ACC112 (cell line): ENCODE measurements at regions not wholly inside any gene's neighbourhood (a gene's known extent, or its start where the extent isn't known, plus 50 kb on each side); places are given as distances from the start of the nearest gene placed in this dataset.

Source experiments
- H2AFZ ChIP-seq: fragments of 200-600 bp; sonication (generic); one replicate; pipeline ENCODE4 v1.6.0; 2017; ENCODE audit warnings: antibody characterized with exemption, low read length; ENCODE audit not compliant: unreplicated experiment
- H3K27ac ChIP-seq: fragments of 200-600 bp; sonication (generic); 2 replicates; pipeline ENCODE4 v1.5.1; 2014; ENCODE audit warnings: low read depth, mild to moderate bottlenecking, antibody characterized with exemption, low read length, moderate library complexity
- H3K27me3 ChIP-seq: fragments of 200-600 bp; sonication (generic); 2 replicates; pipeline ENCODE4 v1.6.1; 2014; ENCODE audit warnings: mild to moderate bottlenecking, antibody characterized with exemption, low read length, moderate library complexity, mixed read lengths; ENCODE audit not compliant: insufficient read depth
- H3K36me3 ChIP-seq: fragments of 200-600 bp; sonication (generic); 2 replicates; pipeline ENCODE4 v1.6.1; 2016; ENCODE audit warnings: mild to moderate bottlenecking, antibody characterized with exemption, low read length, moderate library complexity, mixed read lengths; ENCODE audit not compliant: insufficient read depth
- H3K4me1 ChIP-seq: fragments of 200-600 bp; sonication (generic); one replicate; pipeline ENCODE4 v1.6.1; 2016; ENCODE audit warnings: low read length, mixed read lengths; ENCODE audit not compliant: insufficient read depth, unreplicated experiment, control insufficient read depth
- H3K4me3 ChIP-seq: fragments of 200-600 bp; sonication (generic); 2 replicates; pipeline ENCODE4 v1.5.1; 2014; ENCODE audit warnings: mild to moderate bottlenecking, low read depth, low read length
- H3K79me2 ChIP-seq: fragments of 200-600 bp; sonication (generic); one replicate; pipeline ENCODE4 v1.6.0; 2016; ENCODE audit warnings: low read length; ENCODE audit not compliant: control insufficient read depth, unreplicated experiment, insufficient read depth

DNA sequence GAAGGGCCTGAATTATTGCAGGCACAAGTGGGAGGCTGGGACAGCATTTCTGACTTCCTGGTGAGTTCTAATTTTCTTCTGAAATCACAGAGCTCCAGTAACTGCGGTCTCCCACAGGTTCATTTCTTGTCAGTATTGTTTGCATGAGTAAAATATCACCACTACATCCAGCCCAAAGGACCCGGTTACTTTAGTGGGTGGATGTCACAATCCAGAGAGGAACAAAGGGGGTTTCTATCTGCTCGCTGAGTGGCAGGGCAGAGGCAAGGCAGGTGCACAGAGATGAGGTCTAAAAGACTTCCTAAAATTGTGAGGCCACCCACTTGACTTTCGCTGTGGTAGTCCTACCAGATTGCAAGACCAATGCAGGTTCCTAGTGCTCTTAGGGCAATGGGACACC, 800.4 kb upstream of the ID2 start:
- H3K36me3 ChIP-seq: no peaks in the 10 kb centered on the region
- no peaks in the 10 kb centered on the region for H3K27me3 ChIP-seq
- H3K4me3 ChIP-seq: no peak overlapping the region
- H2AFZ ChIP-seq: no peak overlapping the region
- H3K4me1 ChIP-seq: peaks cover 10% of the 10 kb centered on the region
- no peaks in the 10 kb centered on the region for H3K79me2 ChIP-seq
- H3K27ac ChIP-seq: no peak overlapping the region

DNA sequence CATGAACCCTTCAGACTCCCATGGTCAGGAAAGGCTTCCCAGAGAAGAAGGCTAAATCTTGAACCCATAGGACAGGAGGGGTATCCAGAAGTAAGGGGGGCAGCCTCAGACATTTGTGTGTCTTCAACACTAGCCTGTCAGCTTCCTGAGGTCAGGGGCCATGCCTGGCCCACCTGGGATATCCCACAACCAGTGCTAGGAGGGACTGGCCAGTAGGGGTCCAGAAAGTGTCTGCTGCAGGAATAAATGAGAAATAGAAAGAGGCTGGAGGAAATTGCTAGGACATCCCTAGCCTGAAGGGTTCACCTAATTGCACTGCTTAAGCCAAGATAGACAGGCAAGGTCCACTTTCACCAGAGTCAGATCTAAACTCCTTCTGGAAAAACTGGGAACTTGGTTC, 799.6 kb upstream of the ID2 start:
- H3K4me3 ChIP-seq: no peak overlapping the region
- H3K79me2 ChIP-seq: no peaks in the 10 kb centered on the region

DNA sequence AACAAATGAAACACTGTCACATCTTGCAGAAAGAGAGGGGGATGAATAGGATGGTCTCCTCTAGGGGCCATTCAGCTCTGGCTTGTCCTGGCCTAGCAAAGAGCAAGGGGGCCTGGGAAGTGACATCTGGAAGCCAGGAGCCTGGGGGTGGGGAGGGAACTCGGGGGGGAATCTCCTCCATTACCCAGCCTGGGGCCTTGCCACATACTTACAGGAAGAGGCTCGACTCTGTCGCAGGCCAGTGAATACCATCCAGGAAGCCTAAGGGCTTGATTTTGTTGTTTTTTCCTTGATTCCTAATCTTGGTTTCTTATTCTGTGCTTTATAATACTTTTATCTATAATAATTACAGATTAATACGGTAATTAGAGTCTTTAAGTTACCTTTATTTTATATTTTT, 797.5 kb upstream of the ID2 start:
- H3K27ac ChIP-seq: no peak overlapping the region
- no peaks in the 10 kb centered on the region for H3K36me3 ChIP-seq
- H3K4me1 ChIP-seq: peaks cover 8% of the 10 kb centered on the region
- no peak overlapping the region for H3K4me3 ChIP-seq
- H3K27me3 ChIP-seq: no peaks in the 10 kb centered on the region
- H3K79me2 ChIP-seq: no peaks in the 10 kb centered on the region
- no peak overlapping the region for H2AFZ ChIP-seq

More for the DNA sequence above, 799.6 kb upstream of the ID2 start:
- Histone ChIP-seq H2AFZ (no peak overlapping the region), H3K27me3 (no peaks in the 10 kb centered on the region), H3K27ac (no peak overlapping the region), H3K36me3 (no peaks in the 10 kb centered on the region), H3K4me1 (peaks cover 14% of the 10 kb centered on the region)

DNA sequence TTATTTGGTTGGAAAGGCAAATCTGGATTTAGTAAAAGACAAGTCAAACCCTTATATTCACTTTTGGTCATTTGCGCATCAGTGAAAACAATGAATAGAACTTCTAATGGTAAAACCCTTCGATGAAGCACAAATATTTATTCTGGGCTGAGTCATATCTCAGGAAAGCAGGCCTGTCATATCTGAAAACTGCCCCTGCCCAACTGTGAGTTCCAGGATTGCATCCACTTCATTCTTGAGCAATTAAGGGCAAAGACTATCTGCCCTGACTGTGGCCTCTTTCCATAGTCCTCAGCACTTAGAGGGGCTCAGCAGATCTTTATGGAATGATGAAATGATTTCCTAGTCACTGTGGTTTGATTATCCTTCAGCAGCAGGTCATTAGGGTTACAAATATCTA, 795.2 kb upstream of the ID2 start:
- H3K79me2 ChIP-seq: no peaks in the 10 kb centered on the region
- H3K4me3 ChIP-seq: no peak overlapping the region
- H3K36me3 ChIP-seq: no peaks in the 10 kb centered on the region
- H3K4me1 ChIP-seq: peaks cover 8% of the 10 kb centered on the region
- no peak overlapping the region for H2AFZ ChIP-seq
- H3K27me3 ChIP-seq: no peaks in the 10 kb centered on the region
- no peak overlapping the region for H3K27ac ChIP-seq

DNA sequence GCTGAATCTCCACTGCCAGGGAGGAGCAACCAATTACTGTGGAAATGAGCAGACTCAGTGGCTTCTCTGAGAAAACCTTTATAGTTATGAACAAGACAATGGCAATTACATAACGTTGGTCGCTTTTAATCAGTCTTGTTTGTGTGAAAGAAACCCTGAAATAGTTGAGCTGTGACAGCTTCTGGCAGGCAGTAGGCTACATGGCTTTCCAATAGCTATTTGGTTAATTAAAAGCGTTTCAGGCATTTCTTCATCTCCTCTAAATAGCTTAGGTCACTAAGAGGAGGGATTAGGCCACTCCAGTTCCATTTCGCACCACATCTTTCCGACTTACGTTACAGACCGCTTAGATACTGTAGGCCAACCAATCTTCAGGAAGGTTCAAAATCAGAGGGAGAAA, 794.4 kb upstream of the ID2 start:
- Histone ChIP-seq H3K4me3 (no peak overlapping the region), H3K36me3 (no peaks in the 10 kb centered on the region), H2AFZ (no peak overlapping the region), H3K79me2 (no peaks in the 10 kb centered on the region), H3K27me3 (no peaks in the 10 kb centered on the region), H3K4me1 (peaks cover 8% of the 10 kb centered on the region), H3K27ac (no peak overlapping the region)

DNA sequence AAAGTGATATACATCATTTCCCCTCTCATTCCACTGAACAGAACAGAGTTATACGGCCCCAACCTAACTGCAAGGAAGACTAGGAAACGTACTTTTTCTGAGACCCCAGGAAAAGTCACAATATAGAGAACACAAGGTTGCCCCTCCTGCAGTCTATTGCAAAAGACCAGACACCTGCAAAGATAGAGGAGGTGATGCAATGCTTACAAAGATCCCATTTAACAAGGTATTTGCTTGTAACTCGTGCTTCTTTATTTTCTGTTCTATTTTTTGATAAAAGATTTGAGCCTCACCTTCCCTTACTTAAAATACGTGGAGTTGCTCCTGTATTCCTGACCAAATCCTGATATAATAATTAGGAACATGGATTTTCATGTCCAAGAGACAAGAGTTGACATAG, 793.0 kb upstream of the ID2 start:
- Histone ChIP-seq H3K36me3 (no peaks in the 10 kb centered on the region), H3K27me3 (no peaks in the 10 kb centered on the region), H3K4me3 (no peak overlapping the region), H3K4me1 (peaks cover 8% of the 10 kb centered on the region), H3K79me2 (no peaks in the 10 kb centered on the region), H2AFZ (no peak overlapping the region), H3K27ac (no peak overlapping the region)

DNA sequence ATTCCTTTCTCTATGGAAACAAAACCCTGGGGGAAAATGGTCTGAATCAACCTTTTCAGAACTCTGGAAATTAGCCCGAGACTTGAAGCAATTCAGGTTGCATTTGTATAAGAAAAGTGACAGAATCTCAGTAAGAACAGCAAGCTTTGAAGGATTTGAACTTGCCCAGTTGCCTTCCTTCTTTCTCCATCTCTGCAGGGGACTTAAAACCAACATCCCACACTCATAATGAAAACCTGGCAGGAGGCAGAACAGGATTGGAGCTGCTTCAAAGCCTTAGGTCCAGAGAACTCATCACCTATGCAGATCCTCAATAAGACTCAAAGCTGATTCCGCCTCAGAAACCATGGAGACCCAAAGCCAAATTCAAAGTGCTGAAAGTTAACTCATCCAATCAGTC, 790.5 kb upstream of the ID2 start:
- no peaks in the 10 kb centered on the region for H3K27me3 ChIP-seq
- no peak overlapping the region for H3K4me3 ChIP-seq
- H2AFZ ChIP-seq: no peak overlapping the region
- H3K27ac ChIP-seq: no peak overlapping the region
- H3K36me3 ChIP-seq: no peaks in the 10 kb centered on the region
- H3K79me2 ChIP-seq: no peaks in the 10 kb centered on the region
- H3K4me1 ChIP-seq: peaks cover 6% of the 10 kb centered on the region

DNA sequence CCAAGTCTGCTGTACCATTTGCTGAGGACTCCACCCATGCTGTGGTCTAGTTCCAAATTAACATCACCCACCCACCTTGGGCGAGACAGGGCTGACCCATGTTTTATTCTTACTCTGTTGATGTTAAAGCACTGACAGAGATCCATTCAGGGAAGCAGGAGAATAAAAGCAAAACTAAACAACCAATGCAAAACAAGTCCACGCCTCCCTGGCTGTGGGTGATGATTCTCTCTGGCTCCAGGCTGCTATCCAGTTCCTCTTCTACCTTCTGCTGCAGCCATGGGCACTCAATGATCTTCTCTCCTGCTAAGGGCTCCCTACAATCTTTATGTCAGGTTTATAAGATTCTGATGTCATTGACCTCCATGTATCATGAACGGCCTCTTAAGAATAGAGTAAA, 786.6 kb upstream of the ID2 start:
- Histone ChIP-seq H3K79me2 (no peaks in the 10 kb centered on the region), H2AFZ (no peak overlapping the region), H3K4me1 (no peaks in the 10 kb centered on the region), H3K27ac (no peak overlapping the region), H3K27me3 (no peaks in the 10 kb centered on the region), H3K4me3 (no peak overlapping the region), H3K36me3 (no peaks in the 10 kb centered on the region)

DNA sequence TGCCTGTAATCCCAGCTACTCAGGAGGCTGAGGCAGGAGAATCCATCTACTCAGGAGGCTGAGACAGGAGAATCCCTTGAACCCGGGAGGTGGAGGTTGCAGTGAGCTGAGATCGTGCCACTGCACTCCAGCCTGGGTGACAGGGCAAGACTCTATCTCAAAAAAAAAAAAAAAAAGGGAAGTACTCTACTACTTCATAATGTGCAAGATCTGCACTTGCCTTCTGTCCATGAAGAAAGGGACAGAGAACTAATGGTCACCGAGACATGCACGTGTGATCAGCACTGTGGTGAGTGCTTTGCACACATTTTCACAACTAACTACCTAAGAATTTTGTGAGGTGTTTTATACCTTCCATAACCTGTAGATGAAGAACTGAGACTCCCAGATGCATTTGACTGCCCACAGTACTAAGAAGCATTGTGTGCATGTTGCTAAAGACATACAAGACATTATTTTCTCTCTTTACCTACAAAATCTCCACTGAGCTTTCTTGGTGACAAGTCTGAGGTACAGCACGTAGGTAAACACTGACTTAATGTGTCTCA, 784.8 kb upstream of the ID2 start:
- H3K27me3 ChIP-seq: no peaks in the 10 kb centered on the region
- no peak overlapping the region for H3K4me3 ChIP-seq
- H3K27ac ChIP-seq: no peak overlapping the region
- no peaks in the 10 kb centered on the region for H3K79me2 ChIP-seq
- H3K4me1 ChIP-seq: no peaks in the 10 kb centered on the region
- no peaks in the 10 kb centered on the region for H3K36me3 ChIP-seq
- H2AFZ ChIP-seq: no peak overlapping the region

DNA sequence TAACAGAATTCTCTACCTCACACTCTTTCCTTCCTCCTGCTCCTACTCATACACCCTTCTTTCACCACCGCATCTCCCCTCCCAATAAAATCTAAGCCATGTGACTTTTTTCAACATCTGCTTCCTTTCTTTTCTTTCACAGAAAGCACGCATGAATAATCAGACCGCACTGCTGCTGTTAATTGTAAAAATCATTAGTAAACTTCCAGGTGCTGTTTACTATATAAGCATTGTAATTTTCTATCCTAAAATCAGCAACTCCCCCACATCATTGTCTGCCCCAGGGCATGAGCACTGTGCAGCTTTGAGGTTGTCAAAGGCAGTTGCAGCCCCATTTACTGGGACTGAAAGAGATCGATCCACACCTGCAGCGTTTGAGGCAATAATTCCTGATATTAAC, 782.6 kb upstream of the ID2 start:
- H3K27me3 ChIP-seq: no peaks in the 10 kb centered on the region

DNA sequence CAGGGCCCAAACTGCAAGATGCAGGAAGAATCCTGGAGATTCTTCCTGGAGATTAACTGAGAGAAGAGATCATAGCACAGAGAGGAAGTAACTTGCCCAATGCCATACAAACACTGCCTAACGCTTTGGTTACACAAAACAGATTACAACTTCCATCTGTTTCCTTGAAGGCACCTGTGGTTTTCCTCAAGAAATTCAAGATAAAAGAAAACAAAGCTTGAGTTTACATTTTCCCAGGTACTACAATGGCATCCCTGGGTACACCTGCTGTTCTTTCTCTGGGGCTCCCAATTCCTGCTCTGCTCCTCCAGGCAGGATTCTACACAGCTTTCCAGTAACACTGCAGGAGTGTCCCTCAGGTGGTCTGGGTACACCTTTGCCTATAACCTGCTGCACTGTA, 781.9 kb upstream of the ID2 start:
- no peaks in the 10 kb centered on the region for H3K27me3 ChIP-seq
- no peaks in the 10 kb centered on the region for H3K36me3 ChIP-seq
- no peaks in the 10 kb centered on the region for H3K79me2 ChIP-seq
- no peak overlapping the region for H3K27ac ChIP-seq
- no peaks in the 10 kb centered on the region for H3K4me1 ChIP-seq
- no peak overlapping the region for H2AFZ ChIP-seq
- no peak overlapping the region for H3K4me3 ChIP-seq

More for the DNA sequence above, 782.6 kb upstream of the ID2 start:
- H3K4me1 ChIP-seq: no peaks in the 10 kb centered on the region
- no peak overlapping the region for H3K4me3 ChIP-seq
- H3K36me3 ChIP-seq: no peaks in the 10 kb centered on the region
- no peaks in the 10 kb centered on the region for H3K79me2 ChIP-seq
- no peak overlapping the region for H3K27ac ChIP-seq
- H2AFZ ChIP-seq: no peak overlapping the region
